Lower leg skin (tissue), 3 donors: ENCODE measurements at regions not wholly inside any gene's neighbourhood (a gene's known extent, or its start where the extent isn't known, plus 50 kb on each side); places are given as distances from the start of the nearest gene placed in this dataset.

Experiments
- CTCF ChIP-seq, 3 donors: fragments of 450-650 bp; IDR thresholded peaks; one replicate each; pipeline ENCODE4 v1.5.1; 2016; ENCODE audit warnings: antibody characterized with exemption in 3 of 3, mild to moderate bottlenecking in 3 of 3, moderate library complexity in 2 of 3
- POLR2A ChIP-seq, 2 donors: fragments of 450-650 bp; IDR thresholded peaks; one replicate each; pipeline ENCODE4 v1.6.1; 2016 to 2017; ENCODE audit warnings: antibody characterized with exemption in 2 of 2, mild to moderate bottlenecking in 1 of 2, moderate library complexity in 1 of 2

- no peak for TF ChIP-seq CTCF (IDR thresholded peaks at IDR 0.05)
- no peak for TF ChIP-seq POLR2A (IDR thresholded peaks at IDR 0.05)
These were observed 272.2 kb downstream of the ANXA1 start for GRCh38 chr9:73423891-73424290.
